ENCODE measurements at regions not wholly inside any gene's neighbourhood (a gene's known extent, or its start where the extent isn't known, plus 50 kb on each side); places are given as distances from the start of the nearest gene placed in this dataset.

DNA sequence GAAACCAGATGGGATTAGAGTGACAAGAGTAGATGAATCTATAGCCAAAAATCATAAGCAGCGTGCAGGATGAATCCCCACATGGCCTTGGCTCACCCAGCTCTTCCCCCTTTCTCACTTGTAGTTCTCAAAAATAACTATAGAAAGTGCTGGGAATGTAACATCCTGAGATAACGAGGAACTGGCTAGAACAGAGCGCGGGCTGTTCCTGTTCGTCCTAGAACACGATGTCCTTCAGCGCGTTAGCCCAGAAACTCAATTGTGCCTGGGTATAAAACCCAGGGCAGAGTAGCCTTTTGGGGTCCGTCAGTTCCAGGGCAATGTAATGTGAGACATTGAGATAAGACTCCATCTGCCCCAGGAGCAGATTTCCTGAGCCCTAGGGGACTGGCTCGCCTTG is 326.2 kb downstream of the TSHZ3 start:
- TF ChIP-seq POLR2A (IDR thresholded peaks at IDR 0.05): no peak
- TF ChIP-seq, protein P1, sequence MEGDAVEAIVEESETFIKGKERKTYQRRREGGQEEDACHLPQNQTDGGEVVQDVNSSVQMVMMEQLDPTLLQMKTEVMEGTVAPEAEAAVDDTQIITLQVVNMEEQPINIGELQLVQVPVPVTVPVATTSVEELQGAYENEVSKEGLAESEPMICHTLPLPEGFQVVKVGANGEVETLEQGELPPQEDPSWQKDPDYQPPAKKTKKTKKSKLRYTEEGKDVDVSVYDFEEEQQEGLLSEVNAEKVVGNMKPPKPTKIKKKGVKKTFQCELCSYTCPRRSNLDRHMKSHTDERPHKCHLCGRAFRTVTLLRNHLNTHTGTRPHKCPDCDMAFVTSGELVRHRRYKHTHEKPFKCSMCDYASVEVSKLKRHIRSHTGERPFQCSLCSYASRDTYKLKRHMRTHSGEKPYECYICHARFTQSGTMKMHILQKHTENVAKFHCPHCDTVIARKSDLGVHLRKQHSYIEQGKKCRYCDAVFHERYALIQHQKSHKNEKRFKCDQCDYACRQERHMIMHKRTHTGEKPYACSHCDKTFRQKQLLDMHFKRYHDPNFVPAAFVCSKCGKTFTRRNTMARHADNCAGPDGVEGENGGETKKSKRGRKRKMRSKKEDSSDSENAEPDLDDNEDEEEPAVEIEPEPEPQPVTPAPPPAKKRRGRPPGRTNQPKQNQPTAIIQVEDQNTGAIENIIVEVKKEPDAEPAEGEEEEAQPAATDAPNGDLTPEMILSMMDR (IDR thresholded peaks at IDR 0.05): no peak
- Histone ChIP-seq H3K27ac (no peak overlapping the region), H3K36me3 (replicated peaks in 1 of 2; ENCODE audit: insufficient read depth in 1 of 2, low read depth in 2 of 2) (no peaks in the 10 kb centered on the region), H3K9me3 (no peaks in the 10 kb centered on the region), H3K27me3 (no peaks in the 10 kb centered on the region), H3K4me1 (no peaks in the 10 kb centered on the region), H3K4me3 (no peak overlapping the region)
- DNase-seq (peak in 1 of 4 donors; percentile 7), ATAC-seq (no peak)
- intact Hi-C loops (cut with DNase I): no loop called here
- 67% methylated on average over 10 of the region's 10 CpGs for WGBS, 2 donors

GRCh38 chr19:31018936-31019335 is 330.3 kb downstream of the TSHZ3 start:
- Histone ChIP-seq H3K36me3 (replicated peaks in 1 of 2; ENCODE audit: insufficient read depth in 1 of 2, low read depth in 2 of 2) (no peaks in the 10 kb centered on the region), H3K27me3 (no peaks in the 10 kb centered on the region), H3K4me3 (no peak overlapping the region), H3K4me1 (no peaks in the 10 kb centered on the region), H3K9me3 (no peaks in the 10 kb centered on the region), H3K27ac (no peak overlapping the region)
- ATAC-seq (no peak), DNase-seq (no peak)
- 66 to 69% methylated on average over 5 of the region's 5 CpGs for WGBS, 2 donors
- TF ChIP-seq POLR2A (IDR thresholded peaks at IDR 0.05): no peak
- TF ChIP-seq, protein P1 (IDR thresholded peaks at IDR 0.05): no peak
- intact Hi-C loops (cut with DNase I): no loop called here

GRCh38 chr19:31015778-31016177 is 333.5 kb downstream of the TSHZ3 start:
- Histone ChIP-seq H3K36me3 (replicated peaks in 1 of 2; ENCODE audit: insufficient read depth in 1 of 2, low read depth in 2 of 2) (no peaks in the 10 kb centered on the region), H3K27me3 (no peaks in the 10 kb centered on the region), H3K9me3 (no peaks in the 10 kb centered on the region), H3K4me3 (no peak overlapping the region), H3K27ac (no peak overlapping the region), H3K4me1 (no peaks in the 10 kb centered on the region)
- TF ChIP-seq, protein P1 (IDR thresholded peaks at IDR 0.05): no peak
- no peak for TF ChIP-seq POLR2A (IDR thresholded peaks at IDR 0.05)
- no peak for DNase-seq
- intact Hi-C loops (cut with DNase I): no loop called here
- 67 to 77% methylated on average over 4 of the region's 4 CpGs for WGBS, 2 donors
- no peak for ATAC-seq

DNA sequence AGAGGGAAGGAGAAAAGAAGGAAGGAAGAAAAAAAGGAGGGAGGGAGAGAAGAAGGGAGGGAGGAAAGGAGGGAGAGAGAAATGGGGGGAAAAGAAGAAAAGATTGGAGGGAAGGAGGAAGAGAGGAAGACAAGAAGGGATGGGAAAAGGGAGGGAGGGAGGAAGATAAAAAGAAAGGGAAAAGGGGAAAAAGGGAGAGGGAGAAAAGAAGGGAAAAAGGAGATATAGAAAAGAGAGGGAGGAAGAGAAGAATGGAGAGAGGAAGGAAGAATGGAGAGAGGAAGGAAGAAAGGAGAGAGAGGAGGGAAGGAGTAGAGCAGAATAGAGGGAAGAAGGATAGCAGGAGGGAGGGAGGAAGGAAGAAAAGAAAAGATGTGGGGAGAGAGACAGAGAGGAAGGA is 334.6 kb downstream of the TSHZ3 start:
- intact Hi-C loops (cut with DNase I): no loop called here
- Histone ChIP-seq H3K4me1 (no peaks in the 10 kb centered on the region), H3K27me3 (no peaks in the 10 kb centered on the region), H3K27ac (no peak overlapping the region), H3K36me3 (replicated peaks in 1 of 2; ENCODE audit: insufficient read depth in 1 of 2, low read depth in 2 of 2) (no peaks in the 10 kb centered on the region), H3K4me3 (no peak overlapping the region), H3K9me3 (no peaks in the 10 kb centered on the region)
- no peak for ATAC-seq
- TF ChIP-seq POLR2A (IDR thresholded peaks at IDR 0.05): no peak
- TF ChIP-seq, protein P1 (IDR thresholded peaks at IDR 0.05): no peak
- no peak for DNase-seq

DNA sequence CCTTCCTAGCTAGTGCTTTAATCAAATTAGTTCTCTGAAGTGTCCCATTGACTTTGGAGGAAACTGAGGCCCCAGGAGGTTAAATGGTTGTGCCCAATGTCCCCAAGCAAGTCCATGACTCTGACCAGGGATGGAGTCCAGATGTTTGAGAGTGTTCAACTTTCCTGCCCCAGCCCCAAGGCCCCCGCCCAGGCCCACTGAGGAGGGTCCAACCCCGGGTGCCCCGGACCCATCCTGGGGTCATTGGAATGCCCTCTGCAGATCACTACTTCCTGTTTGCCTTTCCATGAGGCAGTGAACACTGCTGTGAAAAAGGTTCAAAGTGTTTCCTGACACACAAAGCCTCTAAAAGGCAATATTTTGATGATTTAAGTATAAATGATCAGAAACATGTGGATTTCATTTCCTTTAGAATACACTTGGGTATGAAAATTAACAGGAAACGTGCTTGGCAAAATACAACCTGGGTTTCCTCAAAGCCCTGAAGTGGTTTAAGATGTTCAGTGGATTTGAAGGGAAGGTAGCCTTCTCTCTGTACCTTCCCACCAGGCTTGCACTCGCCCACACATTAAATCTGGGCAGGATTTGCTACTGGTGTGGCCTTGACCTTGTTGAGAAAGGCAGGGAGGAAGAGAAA is 335.7 kb downstream of the TSHZ3 start:
- intact Hi-C loops (cut with DNase I): no loop called here
- TF ChIP-seq POLR2A (IDR thresholded peaks at IDR 0.05): no peak
- TF ChIP-seq, protein P1 (IDR thresholded peaks at IDR 0.05): no peak
- Histone ChIP-seq H3K9me3 (no peaks in the 10 kb centered on the region), H3K4me1 (no peaks in the 10 kb centered on the region), H3K27me3 (no peaks in the 10 kb centered on the region), H3K4me3 (no peak overlapping the region), H3K36me3 (replicated peaks in 1 of 2; ENCODE audit: insufficient read depth in 1 of 2, low read depth in 2 of 2) (no peaks in the 10 kb centered on the region), H3K27ac (no peak overlapping the region)
- 44 to 45% methylated on average over 5 of the region's 5 CpGs for WGBS, 2 donors
- DNase-seq: no peak
- ATAC-seq: no peak

Measured in body of pancreas (tissue), 4 donors.